ENCODE measurements at regions not wholly inside any gene's neighbourhood (a gene's known extent, or its start where the extent isn't known, plus 50 kb on each side); places are given as distances from the start of the nearest gene placed in this dataset.

- no peaks in the 10 kb centered on the region for H3K27me3 ChIP-seq (ENCODE audit: control insufficient read depth in 2 of 2, insufficient read depth in 2 of 2, low read length in 2 of 2)
- H3K9me3 ChIP-seq (ENCODE audit: control insufficient read depth in 2 of 2, low read length in 2 of 2) = no peaks in the 10 kb centered on the region
- no peaks in the 10 kb centered on the region for H3K36me3 ChIP-seq (ENCODE audit: control insufficient read depth in 2 of 2, insufficient read depth in 2 of 2, low read length in 2 of 2)
- H3K4me1 ChIP-seq (ENCODE audit: control insufficient read depth in 2 of 2, insufficient read depth in 2 of 2, low read length in 2 of 2) = no peaks in the 10 kb centered on the region
- no peak overlapping the region for H3K4me3 ChIP-seq (ENCODE audit: low read length in 2 of 2)
- H3K27ac ChIP-seq (ENCODE audit: low read depth in 2 of 2, low read length in 2 of 2) = no peak overlapping the region
- H3K9ac ChIP-seq (ENCODE audit: low read depth in 1 of 2, low read length in 2 of 2) = no peak overlapping the region
Measured at GRCh38 chr10:105352281-105352680, 711.2 kb downstream of the SORCS3 start.

- no peaks in the 10 kb centered on the region for H3K4me1 ChIP-seq (ENCODE audit: control insufficient read depth in 2 of 2, insufficient read depth in 2 of 2, low read length in 2 of 2)
- H3K9me3 ChIP-seq (ENCODE audit: control insufficient read depth in 2 of 2, low read length in 2 of 2) = no peaks in the 10 kb centered on the region
- no peak overlapping the region for H3K27ac ChIP-seq (ENCODE audit: low read depth in 2 of 2, low read length in 2 of 2)
- no peak overlapping the region for H3K4me3 ChIP-seq (ENCODE audit: low read length in 2 of 2)
- no peak overlapping the region for H3K9ac ChIP-seq (ENCODE audit: low read depth in 1 of 2, low read length in 2 of 2)
- no peaks in the 10 kb centered on the region for H3K27me3 ChIP-seq (ENCODE audit: control insufficient read depth in 2 of 2, insufficient read depth in 2 of 2, low read length in 2 of 2)
- no peaks in the 10 kb centered on the region for H3K36me3 ChIP-seq (ENCODE audit: control insufficient read depth in 2 of 2, insufficient read depth in 2 of 2, low read length in 2 of 2)
Measured at GRCh38 chr10:105351187-105351586, 710.1 kb downstream of the SORCS3 start.

GRCh38 chr10:105347487-105347886, 706.4 kb downstream of the SORCS3 start:
- no peaks in the 10 kb centered on the region for H3K27me3 ChIP-seq (ENCODE audit: control insufficient read depth in 2 of 2, insufficient read depth in 2 of 2, low read length in 2 of 2)
- H3K27ac ChIP-seq (ENCODE audit: low read depth in 2 of 2, low read length in 2 of 2) = no peak overlapping the region
- no peak overlapping the region for H3K9ac ChIP-seq (ENCODE audit: low read depth in 1 of 2, low read length in 2 of 2)
- no peaks in the 10 kb centered on the region for H3K4me1 ChIP-seq (ENCODE audit: control insufficient read depth in 2 of 2, insufficient read depth in 2 of 2, low read length in 2 of 2)
- H3K9me3 ChIP-seq (ENCODE audit: control insufficient read depth in 2 of 2, low read length in 2 of 2) = no peaks in the 10 kb centered on the region
- no peak overlapping the region for H3K4me3 ChIP-seq (ENCODE audit: low read length in 2 of 2)
- H3K36me3 ChIP-seq (ENCODE audit: control insufficient read depth in 2 of 2, insufficient read depth in 2 of 2, low read length in 2 of 2) = no peaks in the 10 kb centered on the region

GRCh38 chr10:105342606-105343005, 701.5 kb downstream of the SORCS3 start:
- no peaks in the 10 kb centered on the region for H3K4me1 ChIP-seq (ENCODE audit: control insufficient read depth in 2 of 2, insufficient read depth in 2 of 2, low read length in 2 of 2)
- H3K27ac ChIP-seq (ENCODE audit: low read depth in 2 of 2, low read length in 2 of 2) = no peak overlapping the region
- no peaks in the 10 kb centered on the region for H3K36me3 ChIP-seq (ENCODE audit: control insufficient read depth in 2 of 2, insufficient read depth in 2 of 2, low read length in 2 of 2)
- H3K9me3 ChIP-seq (ENCODE audit: control insufficient read depth in 2 of 2, low read length in 2 of 2) = no peaks in the 10 kb centered on the region
- no peaks in the 10 kb centered on the region for H3K27me3 ChIP-seq (ENCODE audit: control insufficient read depth in 2 of 2, insufficient read depth in 2 of 2, low read length in 2 of 2)
- no peak overlapping the region for H3K4me3 ChIP-seq (ENCODE audit: low read length in 2 of 2)
- H3K9ac ChIP-seq (ENCODE audit: low read depth in 1 of 2, low read length in 2 of 2) = no peak overlapping the region

- H3K27ac ChIP-seq (ENCODE audit: low read depth in 2 of 2, low read length in 2 of 2) = no peak overlapping the region
- no peak overlapping the region for H3K9ac ChIP-seq (ENCODE audit: low read depth in 1 of 2, low read length in 2 of 2)
- no peaks in the 10 kb centered on the region for H3K9me3 ChIP-seq (ENCODE audit: control insufficient read depth in 2 of 2, low read length in 2 of 2)
- no peaks in the 10 kb centered on the region for H3K4me1 ChIP-seq (ENCODE audit: control insufficient read depth in 2 of 2, insufficient read depth in 2 of 2, low read length in 2 of 2)
- H3K4me3 ChIP-seq (ENCODE audit: low read length in 2 of 2) = no peak overlapping the region
- H3K36me3 ChIP-seq (ENCODE audit: control insufficient read depth in 2 of 2, insufficient read depth in 2 of 2, low read length in 2 of 2) = no peaks in the 10 kb centered on the region
- H3K27me3 ChIP-seq (ENCODE audit: control insufficient read depth in 2 of 2, insufficient read depth in 2 of 2, low read length in 2 of 2) = no peaks in the 10 kb centered on the region
Measured at GRCh38 chr10:105339669-105340068, 698.6 kb downstream of the SORCS3 start.

GRCh38 chr10:105328503-105329133, 687.5 kb downstream of the SORCS3 start:
- H3K9ac ChIP-seq (ENCODE audit: low read depth in 1 of 2, low read length in 2 of 2) = no peak overlapping the region
- H3K27me3 ChIP-seq (ENCODE audit: control insufficient read depth in 2 of 2, insufficient read depth in 2 of 2, low read length in 2 of 2) = no peaks in the 10 kb centered on the region
- H3K4me1 ChIP-seq (ENCODE audit: control insufficient read depth in 2 of 2, insufficient read depth in 2 of 2, low read length in 2 of 2) = no peaks in the 10 kb centered on the region
- no peaks in the 10 kb centered on the region for H3K36me3 ChIP-seq (ENCODE audit: control insufficient read depth in 2 of 2, insufficient read depth in 2 of 2, low read length in 2 of 2)
- no peaks in the 10 kb centered on the region for H3K9me3 ChIP-seq (ENCODE audit: control insufficient read depth in 2 of 2, low read length in 2 of 2)
- no peak overlapping the region for H3K4me3 ChIP-seq (ENCODE audit: low read length in 2 of 2)
- no peak overlapping the region for H3K27ac ChIP-seq (ENCODE audit: low read depth in 2 of 2, low read length in 2 of 2)

All from mucosa of rectum (tissue), 2 donors.